HL-60 (cell line): ENCODE measurements at regions not wholly inside any gene's neighbourhood (a gene's known extent, or its start where the extent isn't known, plus 50 kb on each side); places are given as distances from the start of the nearest gene placed in this dataset.

Source experiments
- DNase-seq, 2 experiments: peaks; one replicate each; pipeline ENCODE4 v3.0.0-alpha.2; 2010 to 2020; ENCODE audit warnings: low read depth in 1 of 2, low spot score in 1 of 2
- H3K27ac ChIP-seq: fragments of 250-450 bp; sonication (Bioruptor Pico); replicated peaks from 2 replicates; pipeline ENCODE4 v1.5.1; 2020; ENCODE audit warnings: mild to moderate bottlenecking, moderate library complexity
- H3K27me3 ChIP-seq: fragments of 250-450 bp; sonication (Bioruptor Pico); 2 replicates; pipeline ENCODE4 v1.5.1; 2021; ENCODE audit warnings: mild to moderate bottlenecking, moderate library complexity; ENCODE audit not compliant: insufficient read depth, poor library complexity, severe bottlenecking
- H3K4me3 ChIP-seq: replicated peaks from 2 replicates; pipeline ENCODE4 v1.5.1; 2011; ENCODE audit warnings: mild to moderate bottlenecking, control low read depth, low read length; ENCODE audit not compliant: insufficient read depth
- GABPA ChIP-seq: IDR thresholded peaks from 2 replicates; pipeline ENCODE4 v1.6.1; 2012; ENCODE audit warnings: low read depth
- POLR2AphosphoS5 ChIP-seq: IDR thresholded peaks from 2 replicates; pipeline ENCODE4 v1.6.1; 2012; ENCODE audit warnings: low read depth
- SPI1 ChIP-seq: IDR thresholded peaks from 2 replicates; pipeline ENCODE4 v1.6.1; 2012; ENCODE audit warnings: low read depth, mild to moderate bottlenecking, borderline replicate concordance
- TF ChIP-seq, protein P1 (sequence below): IDR thresholded peaks from one replicate; pipeline ENCODE4 v1.5.1; 2011; ENCODE audit warnings: low read length, control low read depth, inconsistent platforms; ENCODE audit not compliant: insufficient read depth
- TF ChIP-seq, protein P2 (sequence below): IDR thresholded peaks from 2 replicates; pipeline ENCODE4 v1.6.1; 2012; ENCODE audit warnings: low read depth; ENCODE audit not compliant: insufficient replicate concordance

DNA sequence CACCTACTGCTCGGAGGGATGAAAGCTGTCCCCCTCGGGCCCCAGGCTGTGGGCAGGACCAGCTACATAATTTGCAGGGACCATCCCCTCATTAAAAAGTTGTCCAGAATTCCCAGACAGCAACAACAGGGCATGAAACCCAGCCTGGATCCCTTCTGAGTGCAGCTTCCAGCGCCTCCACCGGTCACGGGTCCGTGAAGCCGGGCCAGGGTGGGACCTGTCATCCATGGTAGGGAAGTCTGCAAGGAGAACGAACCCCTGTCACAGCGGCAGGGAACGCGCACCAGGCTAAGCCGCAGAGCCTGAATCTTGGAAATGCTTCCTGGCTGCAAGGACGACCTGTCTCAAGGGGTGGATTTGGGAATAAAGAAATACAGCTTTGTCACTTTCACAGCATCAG, 214.2 kb downstream of the RBFOX3 start:
- TF ChIP-seq SPI1 (no peak), GABPA (no peak), POLR2AphosphoS5 (no peak)
- TF ChIP-seq, protein P1, sequence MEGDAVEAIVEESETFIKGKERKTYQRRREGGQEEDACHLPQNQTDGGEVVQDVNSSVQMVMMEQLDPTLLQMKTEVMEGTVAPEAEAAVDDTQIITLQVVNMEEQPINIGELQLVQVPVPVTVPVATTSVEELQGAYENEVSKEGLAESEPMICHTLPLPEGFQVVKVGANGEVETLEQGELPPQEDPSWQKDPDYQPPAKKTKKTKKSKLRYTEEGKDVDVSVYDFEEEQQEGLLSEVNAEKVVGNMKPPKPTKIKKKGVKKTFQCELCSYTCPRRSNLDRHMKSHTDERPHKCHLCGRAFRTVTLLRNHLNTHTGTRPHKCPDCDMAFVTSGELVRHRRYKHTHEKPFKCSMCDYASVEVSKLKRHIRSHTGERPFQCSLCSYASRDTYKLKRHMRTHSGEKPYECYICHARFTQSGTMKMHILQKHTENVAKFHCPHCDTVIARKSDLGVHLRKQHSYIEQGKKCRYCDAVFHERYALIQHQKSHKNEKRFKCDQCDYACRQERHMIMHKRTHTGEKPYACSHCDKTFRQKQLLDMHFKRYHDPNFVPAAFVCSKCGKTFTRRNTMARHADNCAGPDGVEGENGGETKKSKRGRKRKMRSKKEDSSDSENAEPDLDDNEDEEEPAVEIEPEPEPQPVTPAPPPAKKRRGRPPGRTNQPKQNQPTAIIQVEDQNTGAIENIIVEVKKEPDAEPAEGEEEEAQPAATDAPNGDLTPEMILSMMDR = no peak
- TF ChIP-seq, protein P2, sequence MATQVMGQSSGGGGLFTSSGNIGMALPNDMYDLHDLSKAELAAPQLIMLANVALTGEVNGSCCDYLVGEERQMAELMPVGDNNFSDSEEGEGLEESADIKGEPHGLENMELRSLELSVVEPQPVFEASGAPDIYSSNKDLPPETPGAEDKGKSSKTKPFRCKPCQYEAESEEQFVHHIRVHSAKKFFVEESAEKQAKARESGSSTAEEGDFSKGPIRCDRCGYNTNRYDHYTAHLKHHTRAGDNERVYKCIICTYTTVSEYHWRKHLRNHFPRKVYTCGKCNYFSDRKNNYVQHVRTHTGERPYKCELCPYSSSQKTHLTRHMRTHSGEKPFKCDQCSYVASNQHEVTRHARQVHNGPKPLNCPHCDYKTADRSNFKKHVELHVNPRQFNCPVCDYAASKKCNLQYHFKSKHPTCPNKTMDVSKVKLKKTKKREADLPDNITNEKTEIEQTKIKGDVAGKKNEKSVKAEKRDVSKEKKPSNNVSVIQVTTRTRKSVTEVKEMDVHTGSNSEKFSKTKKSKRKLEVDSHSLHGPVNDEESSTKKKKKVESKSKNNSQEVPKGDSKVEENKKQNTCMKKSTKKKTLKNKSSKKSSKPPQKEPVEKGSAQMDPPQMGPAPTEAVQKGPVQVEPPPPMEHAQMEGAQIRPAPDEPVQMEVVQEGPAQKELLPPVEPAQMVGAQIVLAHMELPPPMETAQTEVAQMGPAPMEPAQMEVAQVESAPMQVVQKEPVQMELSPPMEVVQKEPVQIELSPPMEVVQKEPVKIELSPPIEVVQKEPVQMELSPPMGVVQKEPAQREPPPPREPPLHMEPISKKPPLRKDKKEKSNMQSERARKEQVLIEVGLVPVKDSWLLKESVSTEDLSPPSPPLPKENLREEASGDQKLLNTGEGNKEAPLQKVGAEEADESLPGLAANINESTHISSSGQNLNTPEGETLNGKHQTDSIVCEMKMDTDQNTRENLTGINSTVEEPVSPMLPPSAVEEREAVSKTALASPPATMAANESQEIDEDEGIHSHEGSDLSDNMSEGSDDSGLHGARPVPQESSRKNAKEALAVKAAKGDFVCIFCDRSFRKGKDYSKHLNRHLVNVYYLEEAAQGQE = no peak
- no peak overlapping the region for H3K4me3 ChIP-seq

DNA sequence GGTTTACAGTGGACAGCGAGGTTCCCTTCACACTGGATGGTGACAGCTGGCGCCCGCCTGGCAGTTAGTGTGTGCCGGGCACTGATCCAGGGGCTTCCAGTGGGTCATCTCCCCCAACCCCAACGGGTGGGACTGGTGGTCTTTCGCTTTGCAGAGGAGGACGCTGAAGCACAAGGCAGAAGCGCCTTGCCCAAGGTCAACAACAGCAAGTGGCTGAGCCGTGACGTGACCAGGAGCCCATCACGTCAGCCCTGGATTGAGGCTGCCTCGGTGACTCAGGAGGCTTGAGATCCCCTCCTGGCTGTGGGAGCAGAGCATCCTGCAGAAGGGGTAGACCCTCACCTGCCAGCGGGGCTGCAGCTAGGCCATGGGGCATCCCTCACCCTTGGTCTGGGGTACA, 215.3 kb downstream of the RBFOX3 start:
- DNase-seq = no peak
- no peak overlapping the region for H3K27ac ChIP-seq
- H3K27me3 ChIP-seq = peaks cover 9% of the 10 kb centered on the region

More for the DNA sequence above, 214.2 kb downstream of the RBFOX3 start:
- no peak for DNase-seq
- Histone ChIP-seq H3K27ac (no peak overlapping the region), H3K27me3 (peaks cover 9% of the 10 kb centered on the region)

DNA sequence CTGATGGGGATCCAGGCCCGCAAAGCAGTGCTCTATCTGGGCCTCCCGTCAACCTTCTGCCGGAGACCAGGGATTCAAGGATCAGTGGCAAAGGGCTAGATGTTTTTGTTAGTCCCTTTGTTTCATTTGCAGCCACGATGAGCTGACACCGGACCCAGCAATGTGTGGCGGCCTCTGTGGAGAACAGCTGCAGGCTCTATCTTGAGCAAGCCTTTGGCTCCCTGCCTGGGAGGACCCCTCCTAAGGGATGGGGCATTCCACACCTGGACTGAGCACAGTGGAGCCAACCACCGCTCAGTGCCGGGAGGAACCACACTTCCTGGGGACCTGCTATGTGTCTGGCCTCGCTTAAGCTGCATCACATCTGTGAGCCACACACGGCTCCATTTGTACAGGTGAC, 215.8 kb downstream of the RBFOX3 start:
- peaks cover 5% of the 10 kb centered on the region for H3K27me3 ChIP-seq
- no peak for DNase-seq
- TF ChIP-seq SPI1 = no peak
- TF ChIP-seq GABPA = no peak
- TF ChIP-seq, protein P1 = no peak
- TF ChIP-seq, protein P2 = no peak
- TF ChIP-seq POLR2AphosphoS5 = no peak
- no peak overlapping the region for H3K27ac ChIP-seq
- no peak overlapping the region for H3K4me3 ChIP-seq

More for the DNA sequence above, 215.3 kb downstream of the RBFOX3 start:
- no peak for TF ChIP-seq SPI1
- no peak for TF ChIP-seq GABPA
- H3K4me3 ChIP-seq = no peak overlapping the region

DNA sequence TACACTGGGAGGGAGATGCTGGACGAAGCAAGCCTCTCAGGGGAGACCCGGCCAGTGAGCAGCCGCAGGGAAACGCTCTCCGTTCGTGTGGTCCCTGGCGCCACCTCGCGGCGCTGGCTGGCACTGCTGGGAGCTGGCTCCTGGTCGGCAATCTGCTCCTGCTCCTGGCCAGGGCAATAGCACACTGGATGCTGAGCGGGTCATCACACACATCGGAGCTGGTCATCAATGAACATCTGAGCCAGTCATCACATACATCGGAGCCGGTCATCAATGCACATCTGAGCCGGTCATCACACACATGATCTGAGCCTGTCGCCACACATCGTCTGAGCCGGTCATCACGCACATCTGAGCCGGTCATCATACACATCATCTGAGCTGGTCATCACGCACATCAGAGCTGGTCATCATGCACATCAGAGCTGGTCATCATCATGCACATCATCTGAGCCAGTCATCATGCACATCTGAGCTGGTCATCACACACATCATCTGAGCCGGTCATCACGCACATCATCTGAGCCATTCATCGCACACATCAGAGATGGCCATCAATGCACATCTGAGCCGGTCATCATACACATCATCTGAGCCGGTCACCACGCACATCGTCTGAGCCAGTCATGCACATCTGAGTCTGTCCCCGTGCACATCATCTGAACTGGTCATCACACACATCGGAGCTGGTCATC, 217.3 kb downstream of the RBFOX3 start:
- Histone ChIP-seq H3K27me3 (peaks cover 9% of the 10 kb centered on the region), H3K27ac (no peak overlapping the region), H3K4me3 (no peak overlapping the region)
- DNase-seq = peak; percentile 27 to 61
- TF ChIP-seq, protein P2 = no peak
- TF ChIP-seq, protein P1 = peak; percentile 82
